AG04449 (cell line): ENCODE measurements at regions not wholly inside any gene's neighbourhood (a gene's known extent, or its start where the extent isn't known, plus 50 kb on each side); places are given as distances from the start of the nearest gene placed in this dataset.
"Not testable (repeated sequence)": the region's sequence is repeated elsewhere in the genome, so short reads cannot be mapped to it uniquely, and the experiment has no call there.

ENCODE experiments used
- CTCF ChIA-PET: fragments of 350-600 bp; formaldehyde crosslinking; extraction: SDS; loops from one replicate; lab custom pipeline; 2021; ENCODE audit warnings: antibody characterized with exemption; lab: Yijun Ruan, JAX
- POLR2A ChIA-PET: fragments of 400-600, 350-600 bp; formaldehyde crosslinking; extraction: SDS; loops from one replicate; lab custom pipeline; 2020; ENCODE audit warnings: antibody characterized with exemption, inconsistent platforms; lab: Yijun Ruan, JAX
- DNase-seq: peaks from one replicate; pipeline ENCODE4 v3.0.0-alpha.2; 2010; ENCODE audit warnings: low read depth, low spot score
- H3K4me3 ChIP-seq: 2 replicates; pipeline ENCODE4 v1.5.1; 2011; ENCODE audit warnings: low read depth, mild to moderate bottlenecking, control low read depth, low read length
- TF ChIP-seq, protein P1 (sequence below): IDR thresholded peaks from one replicate; pipeline ENCODE4 v1.5.1; 2011; ENCODE audit warnings: mild to moderate bottlenecking, moderate library complexity, low read length, control low read depth, inconsistent platforms; ENCODE audit not compliant: insufficient read depth; ENCODE audit errors: missing control alignments

DNA sequence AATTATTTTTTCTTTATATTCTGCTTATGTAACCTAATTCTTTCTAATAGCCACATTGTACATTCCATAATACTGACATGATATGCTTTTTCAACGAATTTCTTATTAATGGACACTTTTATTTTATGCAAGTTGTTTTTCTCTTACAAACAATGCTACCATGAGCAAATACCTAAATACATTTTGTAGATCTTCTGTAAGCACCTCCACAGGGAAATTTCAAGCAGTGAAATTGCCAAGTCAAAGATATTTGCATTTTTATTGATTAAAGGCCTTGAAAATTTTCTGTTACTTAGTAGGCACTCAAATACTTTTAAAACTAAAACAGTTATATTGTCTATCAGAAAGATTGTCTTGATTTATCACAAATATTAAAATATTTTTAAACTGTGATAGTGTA lies 79.6 kb upstream of the C3orf49 start:
- POLR2A ChIA-PET: no interaction called here
- no peak overlapping the region for H3K4me3 ChIP-seq
- TF ChIP-seq, protein P1, sequence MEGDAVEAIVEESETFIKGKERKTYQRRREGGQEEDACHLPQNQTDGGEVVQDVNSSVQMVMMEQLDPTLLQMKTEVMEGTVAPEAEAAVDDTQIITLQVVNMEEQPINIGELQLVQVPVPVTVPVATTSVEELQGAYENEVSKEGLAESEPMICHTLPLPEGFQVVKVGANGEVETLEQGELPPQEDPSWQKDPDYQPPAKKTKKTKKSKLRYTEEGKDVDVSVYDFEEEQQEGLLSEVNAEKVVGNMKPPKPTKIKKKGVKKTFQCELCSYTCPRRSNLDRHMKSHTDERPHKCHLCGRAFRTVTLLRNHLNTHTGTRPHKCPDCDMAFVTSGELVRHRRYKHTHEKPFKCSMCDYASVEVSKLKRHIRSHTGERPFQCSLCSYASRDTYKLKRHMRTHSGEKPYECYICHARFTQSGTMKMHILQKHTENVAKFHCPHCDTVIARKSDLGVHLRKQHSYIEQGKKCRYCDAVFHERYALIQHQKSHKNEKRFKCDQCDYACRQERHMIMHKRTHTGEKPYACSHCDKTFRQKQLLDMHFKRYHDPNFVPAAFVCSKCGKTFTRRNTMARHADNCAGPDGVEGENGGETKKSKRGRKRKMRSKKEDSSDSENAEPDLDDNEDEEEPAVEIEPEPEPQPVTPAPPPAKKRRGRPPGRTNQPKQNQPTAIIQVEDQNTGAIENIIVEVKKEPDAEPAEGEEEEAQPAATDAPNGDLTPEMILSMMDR: no peak
- DNase-seq: no peak
- CTCF ChIA-PET: no interaction called here

GRCh38 chr3:63740116-63740515 lies 79.0 kb upstream of the C3orf49 start:
- TF ChIP-seq, protein P1: no peak
- H3K4me3 ChIP-seq: no peak overlapping the region
- ChIA-PET CTCF (no interaction called here), POLR2A (no interaction called here)
- no peak for DNase-seq

DNA sequence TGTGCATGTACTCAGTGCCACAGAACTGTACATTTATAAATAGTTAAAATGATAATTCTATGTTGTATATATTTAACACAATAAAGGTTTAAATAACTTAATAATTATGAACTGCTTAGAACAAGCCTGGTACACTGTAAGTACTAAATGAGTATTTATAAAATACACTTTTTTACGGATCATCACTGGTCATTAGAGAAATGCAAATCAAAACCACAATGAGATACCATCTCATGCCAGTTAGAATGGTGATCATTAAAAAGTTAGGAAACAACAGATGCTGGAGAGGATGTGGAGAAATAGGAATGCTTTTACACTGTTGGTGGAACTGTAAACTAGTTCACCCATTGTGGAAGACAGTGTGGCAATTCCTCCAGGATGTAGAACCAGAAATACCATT lies 74.4 kb upstream of the C3orf49 start:
- DNase-seq, H3K4me3 ChIP-seq, CTCF ChIA-PET, POLR2A ChIA-PET: not testable (repeated sequence)

GRCh38 chr3:63745757-63746156 lies 73.3 kb upstream of the C3orf49 start:
- ChIA-PET CTCF (no interaction called here), POLR2A (no interaction called here)
- no peak overlapping the region for H3K4me3 ChIP-seq
- DNase-seq: no peak
- TF ChIP-seq, protein P1: no peak

- ChIA-PET POLR2A (no interaction called here), CTCF (no interaction called here)
- no peak for DNase-seq
- TF ChIP-seq, protein P1: no peak
- no peak overlapping the region for H3K4me3 ChIP-seq
These were observed 72.9 kb upstream of the C3orf49 start for GRCh38 chr3:63746211-63746610.

DNA sequence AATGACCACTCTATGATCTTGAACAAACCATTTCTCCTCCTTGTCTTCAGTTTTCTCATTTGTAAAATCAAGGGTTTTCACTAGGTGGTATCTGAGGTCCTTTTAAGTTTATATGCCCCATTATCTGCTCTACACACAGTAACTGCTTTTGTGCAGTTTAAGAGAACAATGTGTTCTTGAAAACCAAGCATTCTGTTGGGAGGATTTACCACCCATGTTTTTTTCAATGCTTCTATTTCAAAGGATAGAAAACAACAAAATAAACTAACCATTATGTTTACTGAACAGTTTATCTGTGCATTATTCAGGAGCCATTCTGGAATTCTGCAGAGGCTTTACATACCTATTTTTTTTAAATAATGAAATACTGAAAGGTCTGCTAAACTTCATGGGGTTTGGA lies 67.6 kb upstream of the C3orf49 start:
- no peak for DNase-seq
- no peak overlapping the region for H3K4me3 ChIP-seq
- ChIA-PET CTCF (no interaction called here), POLR2A (no interaction called here)
- TF ChIP-seq, protein P1: no peak

DNA sequence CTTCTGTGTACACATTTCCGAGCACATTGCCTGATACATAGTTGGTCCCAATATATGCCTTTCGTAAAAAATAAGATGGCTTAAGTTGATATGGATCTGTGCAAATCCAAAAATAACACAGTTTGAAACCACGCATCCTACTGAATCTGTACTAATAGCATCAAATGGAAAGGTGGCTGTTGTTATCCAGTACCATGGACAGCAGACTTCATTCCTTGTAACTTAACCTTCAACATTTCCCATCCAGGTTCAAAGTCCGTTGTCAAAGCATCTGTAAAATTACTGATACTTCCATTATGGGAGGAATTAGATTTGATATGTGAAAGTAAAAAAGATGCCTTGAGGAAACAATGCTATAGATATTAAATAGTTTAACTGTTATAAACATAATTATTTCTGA lies 65.5 kb upstream of the C3orf49 start:
- ChIA-PET POLR2A (no interaction called here), CTCF (no interaction called here)
- TF ChIP-seq, protein P1: no peak
- no peak overlapping the region for H3K4me3 ChIP-seq
- no peak for DNase-seq
